GM21423 (cell line): ENCODE measurements at regions not wholly inside any gene's neighbourhood (a gene's known extent, or its start where the extent isn't known, plus 50 kb on each side); places are given as distances from the start of the nearest gene placed in this dataset.
"Not testable (repeated sequence)": the region's sequence is repeated elsewhere in the genome, so short reads cannot be mapped to it uniquely, and the experiment has no call there.

Experiments used
- ATAC-seq: cut with Tn5 transposase; IDR thresholded peaks from one replicate; pipeline ENCODE4 v1.9.1; 2021; ENCODE audit warnings: mild to moderate bottlenecking, moderate library complexity; ENCODE audit not compliant: unreplicated experiment

- ATAC-seq, result peak; percentile 58
Observed at GRCh38 chr1:99062192-99062591, 57.5 kb upstream of the PLPPR5 start.

GRCh38 chr1:99069146-99069545 is 64.5 kb upstream of the PLPPR5 start:
- no peak for ATAC-seq

- ATAC-seq, result not testable (repeated sequence)
Observed at GRCh38 chr1:99078529-99078928, 73.9 kb upstream of the PLPPR5 start.

- no peak for ATAC-seq
Observed at GRCh38 chr1:99082366-99082765, 77.7 kb upstream of the PLPPR5 start.

GRCh38 chr1:99083338-99083737 is 78.7 kb upstream of the PLPPR5 start:
- no peak for ATAC-seq

- peak; percentile 77 for ATAC-seq
Observed at GRCh38 chr1:99084562-99084961, 79.9 kb upstream of the PLPPR5 start.

GRCh38 chr1:99086057-99086456 is 81.4 kb upstream of the PLPPR5 start:
- ATAC-seq, result no peak

- no peak for ATAC-seq
Observed at GRCh38 chr1:99098589-99098988, 93.9 kb upstream of the PLPPR5 start.

- no peak for ATAC-seq
Observed at GRCh38 chr1:99106274-99106673, 101.6 kb upstream of the PLPPR5 start.

GRCh38 chr1:99107680-99108079 is 103.0 kb upstream of the PLPPR5 start:
- ATAC-seq, result no peak

- ATAC-seq, result no peak
Observed at GRCh38 chr1:99110140-99111041, 105.7 kb upstream of the PLPPR5 start.

GRCh38 chr1:99115231-99115630 is 110.6 kb upstream of the PLPPR5 start:
- ATAC-seq, result no peak

- no peak for ATAC-seq
Observed at GRCh38 chr1:99119188-99119587, 114.5 kb upstream of the PLPPR5 start.

- no peak for ATAC-seq
Observed at GRCh38 chr1:99122039-99122438, 117.4 kb upstream of the PLPPR5 start.

- ATAC-seq, result no peak
Observed at GRCh38 chr1:99123936-99124335, 119.3 kb upstream of the PLPPR5 start.

- ATAC-seq, result no peak
Observed at GRCh38 chr1:99131546-99131945, 126.9 kb upstream of the PLPPR5 start.

- no peak for ATAC-seq
Observed at GRCh38 chr1:99133756-99134500, 129.3 kb upstream of the PLPPR5 start.

- no peak for ATAC-seq
Observed at GRCh38 chr1:99137554-99138206, 126.6 kb upstream of the PLPPR4 start.

- ATAC-seq, result no peak
Observed at GRCh38 chr1:99139876-99140275, 124.4 kb upstream of the PLPPR4 start.

- ATAC-seq, result no peak
Observed at GRCh38 chr1:99146129-99146848, 118.0 kb upstream of the PLPPR4 start.

- ATAC-seq, result no peak
Observed at GRCh38 chr1:99149952-99150351, 114.3 kb upstream of the PLPPR4 start.
